HG02885 (cell line): ENCODE measurements at regions not wholly inside any gene's neighbourhood (a gene's known extent, or its start where the extent isn't known, plus 50 kb on each side); places are given as distances from the start of the nearest gene placed in this dataset.
"Not testable (repeated sequence)": the region's sequence is repeated elsewhere in the genome, so short reads cannot be mapped to it uniquely, and the experiment has no call there.

ENCODE experiments used
- ATAC-seq: cut with Tn5 transposase; IDR thresholded peaks from one replicate; pipeline ENCODE4 v1.9.1; 2021; ENCODE audit warnings: mild to moderate bottlenecking; ENCODE audit not compliant: unreplicated experiment, poor library complexity

DNA sequence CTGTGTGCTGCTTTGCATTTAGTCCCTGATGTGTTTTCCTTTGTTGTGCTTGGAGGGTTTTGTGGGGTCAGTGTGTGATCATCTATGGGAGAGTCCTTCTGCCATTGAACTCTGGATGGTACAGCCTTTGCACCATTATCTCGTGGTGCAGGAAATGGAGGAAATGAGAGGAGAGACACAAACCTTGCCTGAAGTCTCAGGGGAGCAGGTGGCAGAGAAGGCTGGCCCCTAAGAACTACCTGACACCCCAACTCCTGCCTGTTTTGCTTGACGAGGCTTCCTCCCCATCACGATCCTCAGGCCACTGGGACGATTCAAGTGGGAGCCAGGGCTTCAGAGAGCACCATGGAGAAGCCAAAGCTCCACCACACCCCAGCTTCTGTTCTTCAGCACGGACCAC is 1316.4 kb downstream of the TBC1D22A start:
- ATAC-seq, result no peak

DNA sequence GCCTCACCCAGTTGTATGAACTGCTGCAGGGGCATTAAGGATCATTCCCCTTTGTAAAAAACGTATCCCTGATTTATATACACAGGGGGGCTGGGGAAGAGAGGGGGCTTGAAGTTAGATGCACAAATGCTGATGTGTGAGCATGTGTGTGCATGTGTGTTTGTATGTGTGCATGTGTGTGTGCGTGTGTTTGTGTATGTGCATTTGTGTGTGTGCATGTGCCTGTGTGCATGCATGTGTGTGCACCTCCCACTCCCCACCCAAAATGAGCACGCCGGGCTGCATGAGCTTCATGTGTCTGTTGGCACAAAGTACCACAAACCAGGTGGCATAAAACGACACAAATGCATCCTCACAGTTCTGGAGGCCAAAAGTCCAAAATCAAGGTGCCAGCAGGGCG is 1315.2 kb downstream of the TBC1D22A start:
- ATAC-seq, result no peak

DNA sequence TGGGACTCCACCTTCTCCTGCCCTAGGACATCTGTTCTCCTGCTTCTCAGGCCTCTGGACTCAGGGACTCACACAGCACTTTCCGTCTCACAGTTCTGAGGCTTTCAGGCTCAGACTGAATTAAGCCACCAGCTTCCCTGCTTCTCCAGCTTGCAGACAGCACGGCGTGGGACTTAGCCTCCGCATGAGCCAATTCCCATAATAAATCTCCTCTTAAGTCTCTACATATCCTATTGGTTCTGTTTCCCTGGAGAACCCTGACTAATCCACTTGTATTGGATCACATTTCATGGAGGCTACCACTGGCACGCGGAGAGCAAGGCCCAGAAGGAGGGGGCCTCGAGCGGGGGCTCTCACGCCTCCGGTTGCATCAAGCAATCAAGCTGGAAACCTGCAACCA is 1313.6 kb downstream of the TBC1D22A start:
- ATAC-seq, result no peak

DNA sequence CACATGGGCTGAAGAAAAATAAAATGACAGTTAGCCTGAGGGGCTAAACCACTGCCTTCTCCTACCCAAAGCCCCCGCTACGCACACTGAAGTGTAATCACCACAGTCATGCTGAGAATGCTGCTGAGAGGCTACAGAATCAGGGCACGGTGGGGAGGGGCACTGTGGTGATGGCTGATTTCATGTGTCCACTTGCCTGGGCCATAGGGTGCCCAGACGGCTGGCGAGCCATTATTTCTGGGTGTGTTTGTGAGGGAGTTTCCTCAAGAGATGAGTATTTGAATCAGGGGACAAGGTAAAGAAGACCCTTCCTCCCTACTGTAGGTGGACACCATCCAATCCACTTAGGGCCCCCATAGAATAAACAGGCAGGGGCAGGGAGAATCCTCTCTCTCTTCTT is 1313.2 kb downstream of the TBC1D22A start:
- ATAC-seq, result no peak

DNA sequence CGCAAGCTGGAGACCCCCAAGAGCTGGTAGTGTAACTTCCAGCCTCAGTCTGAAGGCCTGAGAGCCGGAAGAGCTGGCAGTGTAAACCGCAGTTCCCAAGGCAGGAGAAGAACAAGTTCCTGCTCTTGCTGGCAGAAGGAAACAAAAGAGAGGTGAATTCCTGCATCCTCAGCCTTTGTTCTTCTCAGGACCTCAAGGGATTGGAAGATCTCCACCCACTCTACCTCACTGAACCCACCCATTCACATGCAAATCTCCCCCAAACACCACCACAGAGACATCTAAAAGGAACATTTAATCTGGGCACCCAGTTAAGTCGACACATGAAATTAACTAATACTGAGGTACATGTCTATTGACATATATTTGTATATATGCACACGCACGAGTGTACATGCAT is 1310.3 kb downstream of the TBC1D22A start:
- ATAC-seq, result no peak

DNA sequence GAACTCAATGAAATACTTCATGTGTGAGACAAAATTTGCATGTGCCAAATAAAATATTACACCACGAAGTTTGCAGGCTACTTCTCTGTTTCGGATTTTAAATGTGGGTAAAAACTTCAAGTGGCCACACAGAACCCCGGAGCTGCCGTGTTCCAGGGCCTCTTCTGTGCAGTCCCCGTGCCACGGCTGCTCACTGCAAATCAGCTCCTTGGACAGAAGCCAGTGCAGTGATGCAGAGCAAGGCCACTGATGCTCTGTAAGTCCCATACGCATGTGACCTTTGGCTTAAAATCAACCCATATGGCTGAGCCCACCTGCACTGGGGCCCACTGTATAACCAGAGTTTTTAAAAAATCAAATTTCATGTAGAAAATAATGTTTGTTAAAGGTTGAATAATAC is 1309.4 kb downstream of the TBC1D22A start:
- no peak for ATAC-seq

DNA sequence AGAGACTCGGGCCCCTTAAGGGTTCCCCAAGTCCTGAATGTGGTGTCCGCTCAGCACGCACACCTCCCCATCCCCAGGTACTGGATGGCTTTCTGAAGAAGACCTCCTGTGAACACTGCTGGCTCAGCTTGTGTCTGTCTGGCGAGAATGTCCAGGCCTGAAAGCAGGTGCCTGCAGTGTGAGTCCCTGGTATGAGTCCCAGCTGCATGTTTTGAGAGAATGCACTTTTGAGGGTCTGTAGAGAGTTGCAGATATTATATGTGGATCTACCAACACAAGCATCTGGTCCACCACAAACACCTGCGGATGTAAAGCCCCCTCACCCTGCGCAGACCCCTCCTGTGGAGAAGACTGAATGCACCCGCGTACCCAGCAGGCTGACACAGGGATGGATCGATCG is 1308.9 kb downstream of the TBC1D22A start:
- ATAC-seq, result no peak

DNA sequence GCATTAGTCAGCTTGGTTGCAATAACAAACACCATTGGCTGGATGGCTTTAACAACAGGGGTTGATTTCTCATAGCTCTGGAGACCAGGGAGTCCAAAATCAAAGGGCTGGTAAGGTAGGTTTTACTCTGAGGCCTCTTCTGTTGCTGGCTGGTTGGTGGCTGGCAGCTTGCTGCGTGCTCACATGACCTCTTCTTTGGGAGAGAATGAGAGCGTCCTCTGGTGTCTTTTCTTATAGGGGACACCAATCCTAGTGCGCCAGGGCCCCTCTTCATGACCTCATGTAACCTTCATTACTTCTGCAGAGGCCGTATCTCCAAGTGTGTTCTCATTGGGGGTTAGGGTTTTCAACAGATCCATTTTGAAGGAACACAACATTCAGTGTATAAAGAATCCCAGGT is 1308.3 kb downstream of the TBC1D22A start:
- ATAC-seq, result no peak

DNA sequence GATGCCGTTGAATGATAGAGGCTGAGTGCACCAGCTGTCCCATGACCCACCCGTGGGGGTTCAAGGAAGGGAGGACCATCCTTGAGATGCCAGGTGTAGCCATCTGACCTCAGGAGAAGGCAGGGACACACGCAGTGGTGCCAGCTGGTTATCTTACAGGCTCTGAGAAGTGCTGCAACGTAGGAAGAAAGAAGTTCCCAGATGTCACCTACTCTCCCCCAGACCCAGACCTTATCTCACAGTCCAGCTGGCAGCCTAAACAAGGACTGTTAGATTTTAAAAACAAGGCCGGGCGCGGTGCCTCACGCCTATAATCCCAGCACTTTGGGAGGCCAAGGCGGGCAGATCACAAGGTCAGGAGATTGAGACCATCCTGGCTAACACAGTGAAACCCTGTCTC is 1307.6 kb downstream of the TBC1D22A start:
- ATAC-seq, result no peak

DNA sequence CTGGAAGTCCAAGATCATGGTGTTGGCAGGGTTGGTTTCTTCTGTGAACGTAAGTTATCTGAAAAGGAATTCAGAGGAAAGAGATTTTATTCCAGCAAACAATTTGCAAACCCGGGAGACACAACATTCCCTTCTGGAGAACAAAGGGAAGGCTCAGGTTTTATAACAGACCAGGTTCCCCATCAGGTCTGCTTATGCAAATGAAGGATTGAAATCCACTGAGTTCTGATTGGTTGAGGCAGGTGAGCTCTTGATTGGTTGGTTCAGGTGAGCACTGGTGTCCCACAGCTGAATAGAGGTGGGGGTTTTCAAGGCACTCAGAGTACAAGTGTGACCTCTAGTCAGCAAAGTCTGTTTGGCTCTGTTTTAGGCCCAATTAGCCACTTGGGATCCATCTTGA is 1306.8 kb downstream of the TBC1D22A start:
- ATAC-seq, result no peak

DNA sequence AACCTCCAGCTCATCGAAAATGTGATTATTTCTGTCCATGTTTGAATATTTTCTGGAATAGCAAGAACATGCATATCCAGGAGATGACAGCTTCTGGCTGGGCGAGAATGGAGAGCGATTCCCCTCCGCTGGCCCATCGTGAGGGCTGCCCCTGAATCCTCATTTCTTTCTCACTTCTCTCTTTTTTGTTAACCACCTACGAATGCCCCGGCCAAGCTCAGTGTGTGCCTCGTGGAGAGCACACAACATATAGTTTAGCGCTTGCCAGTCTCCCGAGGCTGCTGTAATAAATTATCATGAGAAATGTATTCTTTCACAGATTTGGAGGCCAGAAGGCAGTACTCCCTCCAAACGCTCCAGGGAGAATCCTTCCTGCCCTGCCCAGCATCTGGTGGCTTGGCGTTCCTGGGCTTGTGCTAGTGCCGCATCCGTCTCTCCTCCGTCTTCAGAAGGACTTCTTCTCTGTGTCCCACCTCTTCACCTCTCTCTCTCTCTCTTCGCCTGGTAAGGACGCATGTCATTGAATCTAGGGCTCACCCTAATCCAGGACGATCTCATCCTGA is 1306.0 kb downstream of the TBC1D22A start:
- ATAC-seq, result no peak

DNA sequence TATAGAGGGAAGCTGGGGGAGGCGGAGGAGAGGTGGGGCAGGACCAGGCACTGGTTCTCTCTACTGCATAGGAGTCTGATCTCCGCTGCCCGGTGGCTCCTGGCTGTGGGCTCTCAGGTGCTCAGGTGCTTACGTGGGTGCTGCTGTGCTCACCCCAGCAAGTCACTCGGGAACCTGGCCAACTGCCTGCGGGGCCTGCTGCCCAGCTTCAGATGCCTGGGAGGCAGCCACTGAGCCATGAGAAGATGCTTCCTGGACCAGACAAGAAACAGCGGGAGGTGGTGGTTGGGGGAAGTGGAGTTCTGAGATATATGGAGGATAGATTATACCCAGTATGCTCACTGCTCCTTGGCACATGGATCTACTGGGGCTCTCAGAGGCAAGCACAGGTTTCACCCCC is 1303.4 kb downstream of the TBC1D22A start:
- no peak for ATAC-seq

DNA sequence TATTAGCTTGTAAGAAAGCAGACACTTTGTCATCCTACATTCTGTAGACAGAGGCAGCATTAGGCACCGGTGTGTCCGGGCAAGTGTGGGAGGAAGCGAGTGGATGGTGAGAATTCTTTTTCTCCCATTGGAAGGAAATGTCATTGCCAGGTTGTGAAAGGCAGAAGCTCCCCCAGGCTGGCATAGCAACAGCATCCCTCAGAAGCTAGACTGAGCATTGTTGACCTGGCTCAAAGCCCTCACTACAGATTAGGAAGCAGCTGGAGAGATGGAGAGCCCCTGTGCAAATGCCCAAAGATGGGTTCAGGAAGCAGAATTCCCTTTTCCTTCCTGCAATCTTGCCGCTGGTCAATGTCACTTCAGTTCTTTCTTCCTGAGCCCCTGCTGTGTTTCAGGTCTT is 1299.3 kb downstream of the TBC1D22A start:
- ATAC-seq, result no peak

DNA sequence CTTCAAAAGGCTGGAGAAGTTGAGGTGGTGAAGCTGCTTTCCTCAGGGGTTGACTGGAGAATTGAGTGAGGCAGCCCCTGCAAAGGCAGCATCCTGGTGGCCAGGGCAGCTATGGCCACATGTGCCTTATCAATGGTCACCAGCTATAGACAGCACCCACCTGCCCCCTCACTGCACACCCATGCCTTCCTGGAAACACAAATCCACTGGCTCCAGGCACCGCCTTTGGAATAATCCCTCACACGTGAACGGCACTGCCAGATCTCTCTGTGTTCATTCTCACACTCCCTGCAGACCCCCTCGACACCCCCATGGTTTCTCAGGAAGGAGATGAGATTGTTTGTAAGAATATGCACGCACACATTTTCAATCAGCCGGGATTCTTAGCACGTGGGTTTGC is 1297.8 kb downstream of the TBC1D22A start:
- ATAC-seq, result no peak

DNA sequence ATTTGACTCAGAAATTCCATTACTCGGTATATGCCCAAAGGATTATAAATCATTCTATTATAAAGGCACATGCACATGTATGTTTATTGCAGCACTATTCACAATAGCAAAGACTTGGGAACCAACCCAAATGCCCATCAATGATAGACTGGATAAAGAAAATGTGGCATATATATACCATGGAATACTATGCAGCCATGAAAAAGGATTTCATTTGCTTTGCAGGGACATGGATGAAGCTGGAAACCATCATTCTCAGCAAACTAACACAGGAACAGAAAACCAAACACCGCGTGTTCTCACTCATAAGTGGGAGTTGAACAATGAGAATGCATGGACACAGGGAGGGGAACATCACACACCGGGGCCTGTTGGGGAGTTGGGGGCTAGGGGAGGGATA is 1297.1 kb downstream of the TBC1D22A start:
- not testable (repeated sequence) for ATAC-seq

DNA sequence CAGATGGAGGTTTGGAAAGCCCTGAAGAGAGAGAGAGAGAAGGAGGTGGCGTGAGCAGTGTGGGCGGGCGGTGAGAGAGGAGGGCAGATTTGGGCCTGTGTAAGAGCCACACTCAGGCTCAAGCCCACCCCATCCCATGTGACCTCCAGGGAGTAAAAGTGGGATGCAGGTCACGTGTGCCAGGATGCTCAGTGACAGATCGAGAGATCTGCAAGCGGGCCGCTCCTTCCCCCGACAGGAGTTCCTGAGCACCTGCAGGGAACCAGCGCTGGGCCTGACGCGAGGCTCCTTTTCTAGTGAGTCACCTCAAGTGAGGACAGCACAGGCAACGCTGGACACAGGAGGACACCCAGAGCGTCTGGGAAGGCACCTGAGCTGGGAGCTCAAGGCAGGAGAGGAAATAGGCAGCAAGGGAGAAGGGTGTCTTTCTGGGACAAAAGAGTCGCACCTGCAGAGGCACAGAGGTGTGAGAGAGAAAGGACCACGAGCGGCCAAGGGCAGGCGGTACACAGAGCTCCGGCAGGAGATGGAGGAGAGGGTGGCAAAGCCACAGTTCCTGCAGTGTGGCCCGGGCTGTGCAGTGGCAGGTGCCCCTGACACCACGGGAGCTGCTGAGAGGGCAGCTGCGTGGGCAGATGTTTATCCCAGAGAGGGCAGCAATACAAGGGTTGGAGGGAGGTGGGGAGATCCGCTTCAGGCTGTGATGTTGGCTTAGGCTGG is 1294.8 kb downstream of the TBC1D22A start:
- no peak for ATAC-seq

DNA sequence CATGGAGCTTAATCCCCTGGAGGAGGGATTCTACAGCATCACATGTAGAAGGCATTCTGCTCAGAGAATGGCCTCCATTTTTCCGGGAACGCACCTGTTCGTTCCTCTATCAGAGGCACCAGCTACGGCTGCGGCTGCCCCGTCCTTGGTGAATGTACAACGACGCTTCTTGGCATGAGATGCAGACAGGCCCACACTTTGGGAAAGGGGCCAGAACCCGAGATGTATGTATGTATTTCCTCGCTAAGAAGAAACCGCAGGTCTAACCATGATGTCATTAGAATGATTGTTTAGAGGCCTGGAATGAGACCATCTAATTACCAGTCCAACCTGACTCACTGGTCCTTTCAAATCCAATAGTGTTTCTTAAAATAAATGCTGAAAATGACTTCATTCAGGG is 1293.4 kb downstream of the TBC1D22A start:
- ATAC-seq, result no peak

DNA sequence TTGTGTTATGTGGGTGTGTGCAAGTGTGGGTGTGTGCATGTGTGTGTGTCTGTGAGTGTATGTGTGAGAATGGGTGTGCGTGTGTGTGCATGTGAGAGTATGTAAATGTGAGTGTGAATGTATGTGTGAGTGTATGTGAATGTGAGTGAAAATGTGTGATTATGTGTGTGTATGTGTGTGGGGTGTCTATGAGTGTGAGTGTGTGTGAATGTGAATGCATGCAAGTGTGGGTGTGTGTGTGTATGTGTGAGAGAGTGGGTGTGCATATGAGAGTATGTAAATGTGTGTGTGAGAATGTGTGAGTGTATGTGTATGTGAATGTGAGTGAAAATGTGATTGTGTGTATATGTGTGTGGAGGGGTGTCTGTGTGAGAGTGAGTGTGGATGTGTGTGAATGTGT is 1292.7 kb downstream of the TBC1D22A start:
- no peak for ATAC-seq

DNA sequence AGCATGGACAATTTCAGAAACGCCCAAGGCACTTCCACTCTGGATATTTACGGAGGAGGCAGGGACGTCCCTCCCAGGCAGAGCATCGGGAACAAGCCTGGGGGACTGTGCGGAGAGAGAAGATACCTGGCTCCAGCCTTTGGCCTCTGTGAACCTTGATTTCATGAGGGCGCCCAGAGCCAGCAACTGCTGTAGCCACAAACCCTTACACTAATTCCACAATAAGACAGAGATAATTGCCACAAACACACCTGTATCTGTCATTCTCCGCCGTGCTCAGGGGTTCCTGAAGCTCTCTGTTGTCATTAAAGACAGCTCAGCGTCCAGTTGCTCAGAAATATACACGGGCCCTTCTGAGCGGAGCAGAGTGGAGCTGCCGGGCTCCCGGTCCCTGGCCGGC is 1292.1 kb downstream of the TBC1D22A start:
- no peak for ATAC-seq

DNA sequence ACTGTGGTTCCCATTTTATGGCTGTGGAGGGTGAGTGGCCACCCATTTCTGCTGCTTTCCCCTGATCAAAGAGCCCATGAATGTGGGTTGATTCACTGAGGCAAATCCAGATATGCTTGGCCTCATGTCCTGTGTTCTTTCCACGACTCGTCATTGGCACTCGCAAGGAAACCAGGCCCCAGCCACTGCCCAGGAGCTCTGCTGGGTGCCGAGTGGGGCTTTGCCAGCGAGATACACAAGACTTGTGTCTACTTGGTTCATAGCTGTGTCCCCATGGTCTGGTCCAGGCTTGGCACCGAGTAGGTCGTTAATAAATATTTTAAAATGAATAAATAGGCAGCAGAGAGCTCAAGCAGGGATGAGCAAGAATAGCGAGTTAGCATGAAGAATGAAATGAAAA is 1291.5 kb downstream of the TBC1D22A start:
- ATAC-seq, result no peak

DNA sequence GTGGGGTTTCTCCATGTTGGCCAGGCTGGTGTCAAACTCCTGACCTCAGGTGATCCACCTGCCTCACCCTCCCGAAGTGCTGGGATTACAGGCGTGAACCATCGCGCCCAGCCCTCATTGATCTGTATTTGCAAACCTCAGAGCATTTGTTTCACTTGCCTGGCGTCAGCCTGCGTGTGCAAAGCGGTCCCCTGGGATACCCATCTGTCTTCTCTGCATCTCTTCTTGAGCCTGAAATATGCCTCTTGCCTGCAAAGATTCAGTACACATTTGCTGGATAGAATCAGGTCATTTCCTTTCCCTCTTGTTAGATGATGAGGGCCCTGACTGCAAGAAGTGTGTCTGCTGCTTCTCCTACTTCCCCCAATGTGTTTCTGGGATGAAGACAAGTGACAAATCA is 1291.0 kb downstream of the TBC1D22A start:
- no peak for ATAC-seq

DNA sequence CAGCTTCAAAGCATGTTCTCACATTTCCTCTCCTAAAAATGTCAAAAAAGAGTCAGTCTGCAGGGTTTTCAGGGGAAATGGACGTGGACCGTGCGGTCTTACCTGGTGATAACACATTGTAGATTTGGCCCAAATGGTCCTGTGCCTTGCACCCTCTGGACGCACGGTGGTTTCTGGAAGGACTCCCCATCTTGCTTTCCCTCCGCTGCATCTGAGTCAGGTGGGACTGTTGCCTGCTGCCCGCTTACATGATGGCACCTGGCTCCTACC is 1290.1 kb downstream of the TBC1D22A start:
- no peak for ATAC-seq
